ENCODE measurements at regions not wholly inside any gene's neighbourhood (a gene's known extent, or its start where the extent isn't known, plus 50 kb on each side); places are given as distances from the start of the nearest gene placed in this dataset.
"Not testable (repeated sequence)": the region's sequence is repeated elsewhere in the genome, so short reads cannot be mapped to it uniquely, and the experiment has no call there.

DNA sequence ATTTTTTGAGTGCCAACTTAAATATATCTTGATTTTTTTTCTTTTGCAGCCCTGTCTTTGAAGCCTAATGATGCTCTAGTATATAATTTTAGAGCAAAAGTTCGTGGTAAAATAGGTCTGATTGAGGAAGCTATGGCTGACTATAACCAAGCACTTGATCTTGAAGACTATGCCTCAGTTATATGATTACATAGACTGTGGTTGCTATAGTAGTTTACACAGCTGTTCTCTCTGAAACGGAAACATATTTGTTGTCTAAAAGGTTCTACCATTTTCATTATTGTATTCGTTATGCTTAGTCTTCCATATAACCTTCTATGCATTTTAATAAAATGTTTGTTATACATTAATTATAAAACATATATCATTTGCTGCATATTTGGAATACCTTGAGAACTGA, 246.7 kb downstream of the TTC6 start:
- FAIRE-seq, result no peak
- no peak for DNase-seq (ENCODE audit: low spot score)

DNA sequence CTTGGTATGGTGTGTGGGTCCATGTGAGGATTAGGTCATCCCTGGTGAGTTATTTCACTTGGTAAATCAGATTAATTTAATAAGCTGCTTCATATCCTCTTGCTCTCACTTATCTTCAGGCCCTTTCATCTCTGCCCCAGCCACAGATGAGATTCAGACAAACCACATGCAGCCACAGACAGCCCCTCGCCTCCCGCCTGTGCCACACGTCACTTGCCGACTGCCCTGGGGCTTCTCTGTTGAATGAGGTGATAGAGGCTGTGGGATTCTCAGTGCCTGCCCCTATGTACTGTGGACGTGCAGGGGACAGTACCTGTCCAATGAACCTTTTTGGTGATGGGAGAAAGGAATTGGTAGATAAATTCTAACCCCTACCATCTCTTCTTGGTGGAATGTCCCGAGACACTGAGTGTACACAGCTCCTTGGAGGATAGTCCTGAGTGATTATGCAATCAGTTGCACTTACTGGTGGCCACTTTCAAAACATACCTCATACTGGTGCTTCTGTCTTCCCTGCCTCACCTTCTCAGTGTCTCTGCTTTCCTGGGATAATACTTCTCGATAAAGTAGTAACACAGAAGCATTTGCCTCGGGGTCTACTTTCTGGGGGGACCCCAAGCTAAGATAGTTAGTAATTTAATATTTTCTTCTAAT, 248.7 kb downstream of the TTC6 start:
- DNase-seq (ENCODE audit: low spot score) (no peak), FAIRE-seq (no peak)

DNA sequence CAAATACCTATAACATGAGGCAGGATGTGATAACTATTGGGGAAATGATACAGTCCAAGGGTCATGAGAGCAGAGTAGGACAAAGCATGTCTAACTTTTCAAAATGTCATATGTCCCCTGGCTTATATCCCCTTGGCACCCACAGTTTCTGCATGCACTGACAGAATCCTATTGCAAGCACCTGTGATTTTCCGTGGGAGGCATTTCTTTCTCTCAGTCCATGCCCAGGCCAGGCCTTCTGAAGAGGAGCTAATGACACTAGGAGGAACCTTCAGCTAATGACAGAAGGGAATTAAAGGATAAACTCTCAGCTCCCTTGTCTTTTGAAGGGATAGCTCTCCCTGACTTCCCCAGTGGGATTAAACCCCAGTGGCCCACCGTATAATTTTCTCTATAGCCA, 249.2 kb downstream of the TTC6 start:
- FAIRE-seq, result no peak
- DNase-seq (ENCODE audit: low spot score), result no peak

DNA sequence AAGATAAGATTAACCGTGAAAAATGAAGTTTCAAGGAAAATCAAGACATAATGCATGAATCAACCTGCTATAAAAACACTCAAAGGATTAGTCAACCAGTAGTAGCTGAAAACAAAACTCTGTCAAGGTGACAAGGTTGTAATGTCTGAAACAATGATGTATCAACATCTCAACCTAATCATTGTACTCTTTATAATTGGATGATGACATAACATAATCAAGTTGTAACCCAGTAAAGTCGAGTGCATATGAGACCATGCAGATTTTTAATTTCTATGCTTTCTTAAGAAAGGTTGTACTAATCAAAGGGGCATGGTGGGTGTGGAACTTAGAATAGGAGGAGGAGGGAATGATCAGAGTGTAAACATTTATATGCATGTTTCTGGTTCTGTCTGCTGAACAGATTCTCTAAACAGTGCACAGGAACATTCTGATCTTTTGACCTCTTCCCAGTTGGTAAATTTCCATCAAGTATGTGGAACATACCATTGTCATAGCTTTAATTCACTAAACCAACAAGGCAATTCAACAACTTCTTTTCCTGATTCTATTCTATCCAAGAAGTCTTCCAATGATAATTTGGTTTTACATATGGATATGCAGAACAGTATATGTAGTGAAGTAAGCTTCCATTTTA, 253.7 kb downstream of the TTC6 start:
- DNase-seq (ENCODE audit: low spot score), result no peak

DNA sequence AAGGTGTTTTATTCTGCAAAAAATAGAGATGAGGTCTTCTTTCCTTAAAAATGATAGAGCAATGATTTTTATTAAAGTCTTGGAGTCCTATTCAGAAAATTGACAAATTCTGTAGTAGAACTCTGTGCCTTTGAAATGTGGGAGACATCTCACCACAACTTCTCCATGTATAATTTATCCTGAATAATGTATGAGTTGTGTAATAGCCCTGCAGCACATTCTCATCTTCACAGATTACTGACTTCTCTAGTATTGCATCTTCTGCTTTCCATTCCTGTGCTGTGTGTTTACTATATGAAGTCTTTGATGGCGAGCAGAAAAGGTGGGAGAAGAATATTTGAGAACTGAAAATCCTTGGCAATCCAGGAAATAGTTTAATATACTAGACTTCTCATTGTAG, 255.6 kb downstream of the TTC6 start:
- FAIRE-seq (no peak), DNase-seq (ENCODE audit: low spot score) (no peak)

More for the DNA sequence above, 253.7 kb downstream of the TTC6 start:
- FAIRE-seq, result no peak

GRCh38 chr14:37855871-37856270, 260.4 kb downstream of the TTC6 start:
- no peak for DNase-seq (ENCODE audit: low spot score)
- FAIRE-seq, result no peak

GRCh38 chr14:37857774-37858266, 262.4 kb downstream of the TTC6 start:
- DNase-seq (ENCODE audit: low spot score) (no peak), FAIRE-seq (no peak)

GRCh38 chr14:37858733-37859132, 263.3 kb downstream of the TTC6 start:
- no peak for FAIRE-seq

GRCh38 chr14:37859177-37859576, 263.7 kb downstream of the TTC6 start:
- no peak for DNase-seq (ENCODE audit: low spot score)
- FAIRE-seq, result no peak

More at GRCh38 chr14:37858733-37859132, 263.3 kb downstream of the TTC6 start:
- DNase-seq (ENCODE audit: low spot score), result no peak

GRCh38 chr14:37862263-37862662, 266.8 kb downstream of the TTC6 start:
- DNase-seq (ENCODE audit: low spot score) (no peak), FAIRE-seq (no peak)

DNA sequence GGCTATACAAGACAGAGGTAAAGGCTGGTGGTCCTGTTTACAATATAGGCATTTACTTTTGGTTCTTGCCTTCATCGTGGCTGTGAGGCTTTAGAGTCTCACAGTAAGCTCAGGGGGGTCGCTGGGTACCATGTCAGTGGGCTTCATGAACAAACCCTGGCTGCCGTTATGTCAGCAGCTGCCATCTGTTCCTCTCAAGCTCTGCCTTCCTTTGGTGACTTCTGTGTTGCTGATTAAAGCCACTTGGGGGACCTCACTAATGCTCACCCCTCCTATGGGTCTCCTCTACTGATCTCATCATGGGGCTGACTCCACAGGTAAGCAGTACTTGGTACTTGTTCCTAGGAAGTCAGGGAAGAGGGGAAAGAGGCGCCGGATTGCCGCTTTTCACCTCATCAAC, 268.7 kb downstream of the TTC6 start:
- FAIRE-seq, result no peak
- no peak for DNase-seq (ENCODE audit: low spot score)

DNA sequence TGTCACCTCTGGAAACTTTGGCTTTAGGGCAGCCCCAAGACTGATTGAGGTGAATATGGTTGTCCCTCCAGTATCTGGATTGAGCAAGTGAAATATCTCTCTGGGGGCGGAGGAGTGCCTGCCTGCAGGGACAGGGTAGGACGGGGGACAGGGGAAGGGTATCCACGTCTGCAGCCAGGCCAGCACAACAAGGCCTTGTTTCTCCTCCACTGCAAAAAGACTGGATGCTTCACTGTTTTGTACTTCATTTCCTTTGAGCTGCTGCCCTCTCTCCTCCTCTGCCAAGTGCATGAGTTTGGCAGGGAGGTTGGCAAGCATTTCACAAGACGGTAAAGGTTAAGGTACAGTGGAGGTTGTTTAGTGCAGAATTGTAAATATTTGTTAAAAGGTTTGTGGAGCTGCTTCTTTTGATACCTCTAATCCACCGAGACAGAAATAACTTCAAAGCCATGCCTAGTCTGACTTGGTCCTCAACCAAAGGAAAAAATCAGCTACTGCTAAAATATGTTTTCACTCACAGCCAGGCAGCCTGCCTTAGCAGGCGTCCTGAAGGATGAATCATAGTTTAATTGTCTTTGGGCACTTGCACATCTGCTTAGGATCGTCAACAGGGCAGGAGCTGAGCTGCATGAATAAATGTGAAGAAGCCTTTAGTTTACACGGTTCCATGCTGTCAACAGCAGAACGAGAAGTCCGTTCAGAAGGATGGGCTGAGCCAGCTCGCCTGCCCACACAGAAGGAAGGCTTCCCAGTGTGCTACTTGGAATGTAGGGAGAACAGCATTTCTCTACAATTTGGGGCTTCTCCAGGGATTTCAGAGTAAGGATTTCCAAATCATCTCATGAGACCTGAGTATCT, 269.7 kb downstream of the TTC6 start:
- DNase-seq (ENCODE audit: low spot score), result peak; percentile 34
- FAIRE-seq, result no peak

DNA sequence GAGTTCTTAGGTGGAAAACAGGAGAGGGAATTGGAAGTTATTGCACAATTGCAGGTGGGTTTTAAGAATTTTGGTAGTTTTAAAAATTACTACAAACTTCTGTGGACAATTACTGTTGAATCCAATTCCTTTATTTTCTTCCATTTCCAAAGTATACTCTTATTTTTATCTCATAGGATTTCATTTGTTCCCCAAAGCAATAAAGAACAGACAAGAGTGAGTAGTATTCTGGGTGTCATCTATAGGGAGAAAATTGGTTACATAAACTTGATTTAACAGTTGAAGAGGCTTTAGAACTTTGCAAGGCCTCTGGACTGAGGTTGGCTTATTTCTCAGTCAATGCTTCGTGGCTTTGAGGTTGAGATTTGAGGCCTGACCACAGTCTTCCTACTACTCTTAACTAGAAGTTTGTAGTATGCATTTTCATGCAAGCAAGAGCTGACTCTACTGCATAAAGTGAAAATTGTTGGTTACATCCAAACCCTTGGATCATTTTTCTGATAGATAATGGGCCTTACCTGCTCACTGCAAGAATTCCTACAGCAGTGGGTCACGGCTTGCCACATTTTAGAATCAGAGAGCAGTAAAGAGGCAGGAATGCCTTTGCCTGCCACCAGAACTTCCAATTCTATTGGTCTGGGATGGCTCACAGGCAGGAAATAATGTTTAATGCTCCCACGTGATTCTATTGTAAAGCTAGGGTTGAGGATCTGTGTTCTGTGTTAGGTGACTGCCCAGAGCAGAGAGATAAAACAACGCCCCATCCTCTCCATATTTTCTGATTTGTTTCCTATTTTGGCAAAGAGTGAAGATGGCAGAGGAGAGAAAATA, 270.5 kb downstream of the TTC6 start:
- DNase-seq (ENCODE audit: low spot score), result no peak
- no peak for FAIRE-seq

GRCh38 chr14:37869633-37870032, 274.2 kb downstream of the TTC6 start:
- no peak for FAIRE-seq
- no peak for DNase-seq (ENCODE audit: low spot score)

DNA sequence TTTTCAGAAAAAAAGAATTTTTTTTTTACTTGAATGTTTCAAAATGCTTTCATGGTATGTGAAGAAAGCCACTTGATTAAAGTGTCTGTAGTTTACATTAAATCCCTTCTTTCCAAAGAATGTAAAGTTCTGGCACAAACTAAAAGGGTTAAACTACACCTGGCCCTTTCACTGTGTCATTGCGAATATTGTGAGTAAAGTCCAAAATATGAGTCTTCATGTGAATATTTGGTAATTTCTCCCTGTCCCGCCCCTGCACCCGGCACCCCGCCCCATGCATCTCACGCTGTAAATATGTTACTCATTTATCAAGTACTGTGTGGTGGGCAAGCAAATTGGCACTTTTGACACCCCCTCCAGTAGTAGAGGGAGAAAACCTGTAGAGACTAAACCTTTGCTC, 274.7 kb downstream of the TTC6 start:
- FAIRE-seq, result no peak
- DNase-seq (ENCODE audit: low spot score), result no peak

DNA sequence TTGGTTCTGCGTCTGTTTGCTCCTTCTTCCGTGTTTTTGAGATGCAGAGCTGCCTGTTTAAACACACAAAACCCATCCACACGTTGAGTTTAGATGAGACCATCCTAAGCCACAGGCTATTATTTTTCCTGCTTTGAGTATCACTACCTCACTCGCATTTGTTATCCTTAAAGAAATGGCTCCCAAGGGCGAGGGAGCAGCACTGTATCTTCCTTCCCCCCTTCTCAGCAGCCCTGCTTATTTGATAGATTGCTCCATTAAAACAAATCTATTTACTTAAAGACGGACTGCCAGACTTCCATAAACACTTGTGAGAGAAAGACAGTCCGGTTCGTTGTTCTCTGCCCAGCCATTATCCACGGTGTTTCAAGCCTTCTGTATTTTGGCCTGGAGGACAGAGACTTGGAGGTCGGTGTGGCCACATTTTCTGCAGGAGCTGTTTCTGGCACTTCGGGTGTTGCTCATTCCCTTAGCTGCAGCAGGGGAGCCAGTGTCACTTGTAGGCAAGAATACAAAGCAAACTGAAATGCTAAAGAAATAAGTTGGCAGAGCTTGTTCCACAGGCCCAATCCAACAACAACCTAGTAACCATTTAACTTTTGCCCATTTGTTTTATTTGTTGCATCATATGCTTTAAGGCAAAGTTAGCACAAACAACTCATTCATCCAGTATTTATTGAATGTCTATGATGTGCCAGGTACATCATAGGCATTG, 275.4 kb downstream of the TTC6 start:
- FAIRE-seq (no peak), DNase-seq (ENCODE audit: low spot score) (no peak)

DNA sequence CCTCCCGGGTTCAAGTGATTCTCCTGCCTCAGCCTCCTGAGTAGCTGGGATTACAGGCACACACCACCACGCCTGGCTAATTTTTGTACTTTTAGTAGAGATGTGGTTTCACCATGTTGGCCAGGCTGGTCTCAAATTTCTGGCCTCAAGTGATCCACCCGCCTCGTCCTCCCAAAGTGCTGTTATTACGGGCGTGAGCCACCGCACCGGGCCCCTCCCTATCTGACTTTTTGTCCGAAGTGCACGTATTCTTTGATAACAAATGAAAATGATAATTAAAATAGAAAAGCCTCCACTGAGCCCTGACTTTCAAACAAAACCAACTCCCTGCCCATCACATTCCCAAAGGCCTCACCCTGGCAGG, 278.6 kb downstream of the TTC6 start:
- not testable (repeated sequence) for FAIRE-seq; DNase-seq (ENCODE audit: low spot score)

DNA sequence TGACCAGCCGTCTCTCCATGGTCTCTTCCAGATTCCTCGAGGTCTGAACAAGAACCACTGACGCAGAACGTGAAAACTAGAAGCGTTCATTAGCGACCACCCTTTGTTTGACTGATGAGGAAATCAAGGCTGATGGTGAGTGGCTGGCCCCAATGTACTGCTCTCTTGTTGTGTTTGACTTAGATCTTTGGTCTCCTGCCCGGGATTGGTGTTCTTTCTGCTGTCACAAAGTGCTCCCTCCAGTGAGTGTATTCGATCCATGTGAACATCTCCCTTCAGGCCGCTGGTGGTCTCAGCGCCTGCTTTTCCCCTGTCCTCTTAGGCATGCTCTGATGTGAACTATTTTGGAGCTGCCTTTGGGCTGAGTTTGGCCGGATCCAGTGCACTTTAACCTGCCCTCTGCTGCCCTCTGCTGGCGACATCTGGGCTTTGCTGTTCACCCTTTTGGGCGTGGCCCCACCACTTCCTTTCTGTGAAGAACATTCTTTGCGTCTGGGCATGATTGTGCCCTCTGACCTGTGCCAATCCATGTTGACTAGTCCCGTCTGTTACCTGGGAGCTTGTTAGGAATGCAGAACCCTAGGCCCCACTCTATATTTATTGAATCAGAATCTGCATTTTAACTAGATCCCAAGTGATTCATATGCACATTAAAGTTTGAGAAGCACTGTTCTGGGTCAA, 279.1 kb downstream of the TTC6 start:
- DNase-seq (ENCODE audit: low spot score) (peak; percentile 77), FAIRE-seq (peak; percentile 59)

- no peak for FAIRE-seq
- no peak for DNase-seq (ENCODE audit: low spot score)
These were observed 292.8 kb downstream of the TTC6 start for GRCh38 chr14:37888234-37888633.

GRCh38 chr14:37889087-37889486, 293.7 kb downstream of the TTC6 start:
- FAIRE-seq (no peak), DNase-seq (ENCODE audit: low spot score) (peak; percentile 21)
